H1 (cell line): ENCODE measurements at regions not wholly inside any gene's neighbourhood (a gene's known extent, or its start where the extent isn't known, plus 50 kb on each side); places are given as distances from the start of the nearest gene placed in this dataset.

Source experiments
- BRCA1 ChIP-seq: IDR thresholded peaks from 2 replicates; pipeline ENCODE4 v1.6.1; 2012; ENCODE audit warnings: low read depth, low read length, improper control_type of control experiment
- CREB1 ChIP-seq: IDR thresholded peaks from 2 replicates; pipeline ENCODE4 v1.6.1; 2012; ENCODE audit warnings: inconsistent platforms
- SUZ12 ChIP-seq: fragments of 200-600 bp; sonication (generic); IDR thresholded peaks from 2 replicates; pipeline ENCODE4 v1.6.1; 2012; ENCODE audit warnings: mild to moderate bottlenecking, inconsistent platforms, low read length, moderate library complexity, mixed read lengths
- YY1 ChIP-seq: IDR thresholded peaks from 2 replicates; pipeline ENCODE4 v1.6.1; 2011; ENCODE audit warnings: low read depth, mild to moderate bottlenecking, low read length
- TF ChIP-seq, protein P1 (sequence below): IDR thresholded peaks from 2 replicates; pipeline ENCODE4 v1.6.1; 2012; ENCODE audit warnings: inconsistent platforms

DNA sequence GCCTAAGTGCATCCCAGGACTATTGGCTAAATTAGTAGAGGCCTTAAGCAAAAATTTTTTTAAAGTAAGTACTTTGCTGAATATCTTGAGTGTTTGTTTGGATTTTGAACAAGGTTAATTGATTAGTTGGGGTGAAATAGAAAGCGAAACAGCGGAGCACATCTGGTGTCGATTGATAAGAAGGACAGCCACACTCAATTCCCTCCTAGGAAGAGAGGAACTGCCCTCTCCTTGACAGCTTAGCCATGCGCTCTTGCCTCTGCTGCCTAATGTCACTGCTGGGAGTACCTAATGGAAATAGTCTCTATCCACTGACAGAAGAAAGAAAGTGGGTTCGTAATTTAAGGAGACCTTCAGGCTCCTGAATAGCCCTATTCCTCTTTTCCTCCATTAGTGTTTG lies 943.6 kb downstream of the DIPK2A start (continued):
- TF ChIP-seq, protein P1, sequence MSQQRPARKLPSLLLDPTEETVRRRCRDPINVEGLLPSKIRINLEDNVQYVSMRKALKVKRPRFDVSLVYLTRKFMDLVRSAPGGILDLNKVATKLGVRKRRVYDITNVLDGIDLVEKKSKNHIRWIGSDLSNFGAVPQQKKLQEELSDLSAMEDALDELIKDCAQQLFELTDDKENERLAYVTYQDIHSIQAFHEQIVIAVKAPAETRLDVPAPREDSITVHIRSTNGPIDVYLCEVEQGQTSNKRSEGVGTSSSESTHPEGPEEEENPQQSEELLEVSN = no peak
- TF ChIP-seq BRCA1 (no peak), YY1 (no peak), SUZ12 (no peak), CREB1 (no peak)
